Osteoblast (primary cell): ENCODE measurements at regions not wholly inside any gene's neighbourhood (a gene's known extent, or its start where the extent isn't known, plus 50 kb on each side); places are given as distances from the start of the nearest gene placed in this dataset.

Experiments used
- DNase-seq: peaks from one replicate; pipeline ENCODE4 v3.0.0; 2011; ENCODE audit warnings: low spot score, mixed read lengths; ENCODE audit not compliant: insufficient read length; ENCODE audit errors: missing footprints
- H2AFZ ChIP-seq: 2 replicates; pipeline ENCODE4 v1.6.0; 2011; ENCODE audit warnings: mild to moderate bottlenecking, low read length
- H3K27ac ChIP-seq: 2 replicates; pipeline ENCODE4 v1.5.1; 2011; ENCODE audit warnings: mild to moderate bottlenecking, low read depth, low read length, moderate library complexity
- H3K27me3 ChIP-seq: 2 replicates; pipeline ENCODE4 v1.6.0; 2012; ENCODE audit warnings: mild to moderate bottlenecking, control low read depth, inconsistent platforms, low read length, moderate library complexity; ENCODE audit not compliant: insufficient read depth
- H3K36me3 ChIP-seq: 2 replicates; pipeline ENCODE4 v1.5.1; 2011; ENCODE audit warnings: mild to moderate bottlenecking, low read length, control low read depth, moderate library complexity; ENCODE audit not compliant: insufficient read depth
- H3K4me1 ChIP-seq: 2 replicates; pipeline ENCODE4 v1.5.1; 2011; ENCODE audit warnings: mild to moderate bottlenecking, low read length, control low read depth, moderate library complexity; ENCODE audit not compliant: insufficient read depth
- H3K4me2 ChIP-seq: 2 replicates; pipeline ENCODE4 v1.6.0; 2011; ENCODE audit warnings: mild to moderate bottlenecking, low read length; ENCODE audit not compliant: insufficient read depth
- H3K4me3 ChIP-seq: fragments of 200-600 bp; sonication (generic); 3 replicates; pipeline ENCODE4 v1.5.1; 2012; ENCODE audit warnings: mild to moderate bottlenecking, low read length, inconsistent platforms; ENCODE audit not compliant: insufficient read depth
- H3K79me2 ChIP-seq: 2 replicates; pipeline ENCODE4 v1.6.0; 2012; ENCODE audit warnings: mild to moderate bottlenecking, low read length, control low read depth, inconsistent platforms; ENCODE audit not compliant: insufficient read depth
- H3K9me3 ChIP-seq: 2 replicates; pipeline ENCODE4 v1.5.1; 2011; ENCODE audit warnings: low read depth, low read length, control low read depth
- H4K20me1 ChIP-seq: 2 replicates; pipeline ENCODE4 v1.6.0; 2012; ENCODE audit warnings: mild to moderate bottlenecking, low read length, control low read depth; ENCODE audit not compliant: insufficient read depth
- CTCF ChIP-seq: IDR thresholded peaks from 2 replicates; pipeline ENCODE4 v1.5.1; 2011; ENCODE audit warnings: mild to moderate bottlenecking, low read depth, low read length, moderate library complexity; ENCODE audit errors: extremely low read depth

DNA sequence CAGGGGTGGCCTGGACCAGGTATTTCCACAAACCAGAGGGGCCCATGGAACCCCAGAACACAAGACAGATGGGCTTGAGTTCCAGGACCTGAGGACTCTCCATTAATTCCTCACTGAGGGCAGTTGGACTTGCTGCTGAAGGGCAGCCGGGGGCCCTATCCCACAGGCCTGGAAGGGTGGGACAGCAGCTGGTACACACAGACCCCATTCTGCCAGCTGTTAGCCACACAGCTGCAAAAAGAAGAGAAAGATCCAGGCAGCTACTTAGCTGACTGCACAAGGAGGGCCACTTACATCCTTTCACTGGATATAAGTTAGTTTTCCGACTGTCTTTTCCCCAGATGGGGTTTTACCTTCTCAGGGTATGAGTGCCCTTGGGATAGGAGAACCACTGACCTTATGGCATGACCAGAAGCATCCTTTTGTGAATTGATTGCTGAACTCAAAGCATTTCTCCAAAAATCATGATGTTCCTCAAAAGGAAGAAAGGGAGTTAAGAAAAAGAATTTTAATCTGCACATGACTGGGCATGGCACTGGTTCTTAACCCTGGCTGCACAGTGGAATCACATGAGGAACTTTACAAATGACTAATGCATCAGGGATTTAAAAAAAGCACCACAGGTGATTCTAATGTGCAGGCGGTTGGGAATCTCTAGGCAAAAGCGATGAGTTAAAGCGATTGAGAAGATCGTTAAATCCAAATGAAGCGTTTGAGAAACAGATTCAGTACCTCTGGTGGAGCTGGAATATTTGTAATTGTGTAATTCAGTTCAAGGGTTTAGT lies 199.4 kb downstream of the TFAP2A start:
- Histone ChIP-seq H3K27me3 (no peaks in the 10 kb centered on the region), H3K27ac (no peak overlapping the region), H4K20me1 (no peaks in the 10 kb centered on the region), H3K79me2 (no peaks in the 10 kb centered on the region), H3K4me3 (no peak overlapping the region), H3K4me2 (no peak overlapping the region), H2AFZ (no peak overlapping the region), H3K36me3 (no peaks in the 10 kb centered on the region), H3K9me3 (no peaks in the 10 kb centered on the region), H3K4me1 (no peaks in the 10 kb centered on the region)
- no peak for TF ChIP-seq CTCF
- no peak for DNase-seq

DNA sequence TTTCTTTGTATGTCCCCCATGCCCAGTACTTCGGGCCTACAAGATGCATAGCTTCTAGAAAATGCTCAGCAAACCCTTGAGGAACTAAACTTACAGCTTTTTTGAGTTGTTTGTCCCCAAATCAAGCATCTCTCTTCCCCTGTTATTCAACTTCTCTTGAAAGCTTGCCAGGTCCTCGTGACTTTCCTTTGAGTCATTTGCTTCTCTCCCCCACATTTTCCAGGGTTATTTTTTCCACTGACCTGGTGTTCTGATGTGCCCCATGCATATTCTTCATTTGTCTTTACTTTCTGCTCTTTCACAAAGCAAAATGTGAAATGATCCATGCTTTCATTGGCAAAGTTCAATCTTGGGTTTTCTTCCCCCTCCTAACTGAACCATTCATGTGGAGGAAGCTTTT lies 204.8 kb downstream of the TFAP2A start:
- no peaks in the 10 kb centered on the region for H3K27me3 ChIP-seq
- TF ChIP-seq CTCF, result no peak
- no peak for DNase-seq
- no peaks in the 10 kb centered on the region for H4K20me1 ChIP-seq
- no peaks in the 10 kb centered on the region for H3K4me1 ChIP-seq
- H3K27ac ChIP-seq, result no peak overlapping the region
- H3K4me2 ChIP-seq, result no peak overlapping the region
- no peaks in the 10 kb centered on the region for H3K36me3 ChIP-seq
- no peaks in the 10 kb centered on the region for H3K79me2 ChIP-seq
- no peaks in the 10 kb centered on the region for H3K9me3 ChIP-seq
- H3K4me3 ChIP-seq, result no peak overlapping the region
- H2AFZ ChIP-seq, result no peak overlapping the region

DNA sequence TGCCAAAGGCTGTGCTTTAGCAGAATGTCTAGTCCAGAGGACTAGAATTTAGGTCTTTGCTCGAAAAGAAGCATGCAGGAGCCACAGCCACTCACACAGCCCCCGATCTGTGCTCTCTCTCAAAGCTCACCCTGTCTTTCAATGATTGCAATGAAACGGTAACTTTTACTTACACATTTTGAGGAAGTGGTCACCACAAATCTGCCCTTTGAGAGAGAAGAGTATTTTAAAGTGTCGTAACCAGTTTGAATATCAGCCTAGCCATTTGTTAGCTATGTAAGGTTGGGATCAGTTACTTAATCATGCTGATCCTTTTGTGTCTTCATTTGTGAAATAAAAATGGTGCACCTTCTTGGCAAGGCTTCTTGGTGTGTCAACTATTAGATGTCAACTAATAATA lies 209.0 kb downstream of the TFAP2A start:
- Histone ChIP-seq H3K4me2 (no peak overlapping the region), H3K4me1 (no peaks in the 10 kb centered on the region), H4K20me1 (no peaks in the 10 kb centered on the region), H3K9me3 (no peaks in the 10 kb centered on the region), H2AFZ (no peak overlapping the region), H3K79me2 (no peaks in the 10 kb centered on the region), H3K27me3 (no peaks in the 10 kb centered on the region), H3K27ac (no peak overlapping the region), H3K36me3 (no peaks in the 10 kb centered on the region), H3K4me3 (no peak overlapping the region)
- DNase-seq, result no peak
- no peak for TF ChIP-seq CTCF

GRCh38 chr6:10205120-10205519 lies 209.8 kb downstream of the TFAP2A start:
- no peak for DNase-seq
- Histone ChIP-seq H4K20me1 (no peaks in the 10 kb centered on the region), H3K36me3 (no peaks in the 10 kb centered on the region), H3K9me3 (no peaks in the 10 kb centered on the region), H3K4me2 (no peak overlapping the region), H3K79me2 (no peaks in the 10 kb centered on the region), H3K4me3 (no peak overlapping the region), H3K27me3 (no peaks in the 10 kb centered on the region), H3K27ac (no peak overlapping the region), H3K4me1 (no peaks in the 10 kb centered on the region), H2AFZ (no peak overlapping the region)
- TF ChIP-seq CTCF, result no peak
